ENCODE measurements at regions not wholly inside any gene's neighbourhood (a gene's known extent, or its start where the extent isn't known, plus 50 kb on each side); places are given as distances from the start of the nearest gene placed in this dataset.

- no peak for DNase-seq (ENCODE audit: low read depth)
These were observed 1162.8 kb upstream of the PRKX start for GRCh38 chrX:4876268-4876667.

GRCh38 chrX:4851534-4851933 lies 1138.1 kb upstream of the PRKX start:
- no peak for DNase-seq (ENCODE audit: low read depth)

GRCh38 chrX:4850312-4850711 lies 1136.9 kb upstream of the PRKX start:
- DNase-seq (ENCODE audit: low read depth) = no peak

- DNase-seq (ENCODE audit: low read depth) = no peak
These were observed 1130.9 kb upstream of the PRKX start for GRCh38 chrX:4844376-4844775.

- DNase-seq (ENCODE audit: low read depth) = no peak
These were observed 1127.8 kb upstream of the PRKX start for GRCh38 chrX:4841216-4841745.

- DNase-seq (ENCODE audit: low read depth) = no peak
These were observed 1118.1 kb upstream of the PRKX start for GRCh38 chrX:4831574-4831973.

GRCh38 chrX:4830880-4831557 lies 1117.6 kb upstream of the PRKX start:
- DNase-seq (ENCODE audit: low read depth) = no peak

- no peak for DNase-seq (ENCODE audit: low read depth)
These were observed 1112.1 kb upstream of the PRKX start for GRCh38 chrX:4825550-4825949.

GRCh38 chrX:4809571-4809970 lies 1096.1 kb upstream of the PRKX start:
- DNase-seq (ENCODE audit: low read depth) = no peak

GRCh38 chrX:4805502-4805901 lies 1092.1 kb upstream of the PRKX start:
- no peak for DNase-seq (ENCODE audit: low read depth)

GRCh38 chrX:4800756-4801155 lies 1087.3 kb upstream of the PRKX start:
- no peak for DNase-seq (ENCODE audit: low read depth)

- no peak for DNase-seq (ENCODE audit: low read depth)
These were observed 1074.5 kb upstream of the PRKX start for GRCh38 chrX:4787971-4788370.

GRCh38 chrX:4764888-4765287 lies 1051.4 kb upstream of the PRKX start:
- no peak for DNase-seq (ENCODE audit: low read depth)

- no peak for DNase-seq (ENCODE audit: low read depth)
These were observed 1048.7 kb upstream of the PRKX start for GRCh38 chrX:4762196-4762595.

GRCh38 chrX:4754878-4755604 lies 1041.6 kb upstream of the PRKX start:
- DNase-seq (ENCODE audit: low read depth) = no peak

- no peak for DNase-seq (ENCODE audit: low read depth)
These were observed 1027.6 kb upstream of the PRKX start for GRCh38 chrX:4741024-4741423.

GRCh38 chrX:4735299-4735698 lies 1021.9 kb upstream of the PRKX start:
- DNase-seq (ENCODE audit: low read depth) = no peak

- DNase-seq (ENCODE audit: low read depth) = no peak
These were observed 997.4 kb upstream of the PRKX start for GRCh38 chrX:4710618-4711433.

GRCh38 chrX:4708970-4709760 lies 995.7 kb upstream of the PRKX start:
- DNase-seq (ENCODE audit: low read depth) = no peak

- DNase-seq (ENCODE audit: low read depth) = no peak
These were observed 993.5 kb upstream of the PRKX start for GRCh38 chrX:4706961-4707360.

GRCh38 chrX:4690521-4690920 lies 977.1 kb upstream of the PRKX start:
- DNase-seq (ENCODE audit: low read depth) = no peak

- DNase-seq (ENCODE audit: low read depth) = no peak
These were observed 969.2 kb upstream of the PRKX start for GRCh38 chrX:4682636-4683035.
